Adrenal gland (tissue), 9 donors: ENCODE measurements at regions not wholly inside any gene's neighbourhood (a gene's known extent, or its start where the extent isn't known, plus 50 kb on each side); places are given as distances from the start of the nearest gene placed in this dataset.

Experiments
- DNase-seq, 7 donors: peaks; one replicate each; pipeline ENCODE4 v3.0.0-alpha.2; 2019 to 2020
- H3K27ac ChIP-seq, 5 donors: fragments of 200-600 bp; sonication (generic) in 4 of 5; 1 replicate in 3 of 5; 2 replicates in 2 of 5; pipeline versions ENCODE4 v1.5.1 to v1.8.0; 2016 to 2020; ENCODE audit warnings: mild to moderate bottlenecking in 1 of 5
- H3K27me3 ChIP-seq: fragments of 200-600 bp; 2 replicates; pipeline ENCODE4 v1.8.0; 2021
- H3K36me3 ChIP-seq, 2 donors: fragments of 200-600 bp; replicated peaks in 1 of 2; 1 replicate in 1 of 2; 2 replicates in 1 of 2; pipeline versions ENCODE4 v1.5.1 to v1.8.0; 2018 to 2022
- H3K4me1 ChIP-seq, 2 donors: fragments of 200-600 bp; replicated peaks in 1 of 2; 1 replicate in 1 of 2; 2 replicates in 1 of 2; pipeline versions ENCODE4 v1.5.1 to v1.8.0; 2018 to 2021
- H3K4me3 ChIP-seq, 4 donors: fragments of 200-600 bp; sonication (generic) in 3 of 4; one replicate each; pipeline ENCODE4 v1.5.1; 2016 to 2018
- H3K9me3 ChIP-seq, 3 donors: fragments of 200-600 bp; sonication (generic) in 1 of 3; replicated peaks in 1 of 3; 1 replicate in 2 of 3; 2 replicates in 1 of 3; pipeline versions ENCODE4 v1.5.1 to v1.8.0; 2016 to 2021
- CTCF ChIP-seq, 6 experiments: fragments of 450-650 bp in 4 of 6; fragments of 200-600 bp in 2 of 6; sonication (generic) in 1 of 6; IDR thresholded peaks; 1 replicate in 5 of 6; 2 replicates in 1 of 6; pipeline versions ENCODE4 v1.5.1 to v1.8.0; 2016 to 2021; ENCODE audit warnings: antibody characterized with exemption in 6 of 6, mild to moderate bottlenecking in 2 of 6, moderate library complexity in 1 of 6
- POLR2A ChIP-seq, 2 donors: fragments of 450-650 bp; IDR thresholded peaks; one replicate each; pipeline ENCODE4 v1.6.1; 2017; ENCODE audit warnings: antibody characterized with exemption in 2 of 2, mild to moderate bottlenecking in 2 of 2, moderate library complexity in 1 of 2
- WGBS, 4 donors: extraction: QIAGEN DNeasy Blood & Tissue Kit in 2 of 4; methylation state at CpG; one replicate each; pipeline versions ENCODE4 v1.1.5 to v1.1.7; 2013 to 2017; 5-methylcytosine and 5-hydroxymethylcytosine counted together
- intact Hi-C, 2 donors: fragments of 100-400 bp; cut with DNase I; formaldehyde crosslinking; loops; one replicate each; pipeline versions ENCODE4 v1.14.1 to v1.15.0; 2022 to 2023
- donor health status: healthy with polysubstance abuse.
- donor health status: Bipolar disorder and iron deficiency.
- donor health status: DM: yes; HTN: yes; CAD: no.
- donor health status: DM: no; HTN: no; CAD: no.
- donor health status: DM: no; HTN: no; CAD: no.

GRCh38 chrX:69215161-69215875 is 50.1 kb upstream of the PJA1 start:
- DNase-seq: no peak
- peaks cover 14% of the 10 kb centered on the region for H3K27me3 ChIP-seq
- H3K4me1 ChIP-seq: no peaks in the 10 kb centered on the region
- intact Hi-C loops: no loop called here
- no peak overlapping the region for H3K27ac ChIP-seq
- H3K36me3 ChIP-seq: no peaks in the 10 kb centered on the region
- 80 to 91% (median 86%) methylated on average over 8 to 17 of the region's 17 CpGs for WGBS, 4 donors
- no peaks in the 10 kb centered on the region for H3K9me3 ChIP-seq
- TF ChIP-seq POLR2A (IDR thresholded peaks at IDR 0.05) (no peak), CTCF (IDR thresholded peaks at IDR 0.05) (no peak)
- no peak overlapping the region for H3K4me3 ChIP-seq
